Esophagus muscularis mucosa (tissue), 4 donors: ENCODE measurements at regions not wholly inside any gene's neighbourhood (a gene's known extent, or its start where the extent isn't known, plus 50 kb on each side); places are given as distances from the start of the nearest gene placed in this dataset.

Experiments used
- EP300 ChIP-seq: sonication (generic); formaldehyde crosslinking; IDR thresholded peaks from one replicate; pipeline ENCODE4 v1.6.1; 2017; ENCODE audit warnings: antibody characterized with exemption
- POLR2A ChIP-seq: fragments of 450-650 bp; IDR thresholded peaks from one replicate; pipeline ENCODE4 v1.6.1; 2017; ENCODE audit warnings: antibody characterized with exemption, moderate library complexity, mild to moderate bottlenecking, low read depth
- POLR2AphosphoS5 ChIP-seq, 2 donors: sonication (generic); formaldehyde crosslinking; IDR thresholded peaks; one replicate each; pipeline ENCODE4 v1.6.1; 2017; ENCODE audit warnings: antibody characterized with exemption in 2 of 2
- TF ChIP-seq, protein P1 (sequence below), 3 experiments: fragments of 200-600 bp in 2 of 3; fragments of 450-650 bp in 1 of 3; sonication (generic) in 2 of 3; IDR thresholded peaks; one replicate each; pipeline ENCODE4 v1.5.1; 2017 to 2019; ENCODE audit warnings: antibody characterized with exemption in 3 of 3, mild to moderate bottlenecking in 2 of 3, moderate library complexity in 1 of 3

DNA sequence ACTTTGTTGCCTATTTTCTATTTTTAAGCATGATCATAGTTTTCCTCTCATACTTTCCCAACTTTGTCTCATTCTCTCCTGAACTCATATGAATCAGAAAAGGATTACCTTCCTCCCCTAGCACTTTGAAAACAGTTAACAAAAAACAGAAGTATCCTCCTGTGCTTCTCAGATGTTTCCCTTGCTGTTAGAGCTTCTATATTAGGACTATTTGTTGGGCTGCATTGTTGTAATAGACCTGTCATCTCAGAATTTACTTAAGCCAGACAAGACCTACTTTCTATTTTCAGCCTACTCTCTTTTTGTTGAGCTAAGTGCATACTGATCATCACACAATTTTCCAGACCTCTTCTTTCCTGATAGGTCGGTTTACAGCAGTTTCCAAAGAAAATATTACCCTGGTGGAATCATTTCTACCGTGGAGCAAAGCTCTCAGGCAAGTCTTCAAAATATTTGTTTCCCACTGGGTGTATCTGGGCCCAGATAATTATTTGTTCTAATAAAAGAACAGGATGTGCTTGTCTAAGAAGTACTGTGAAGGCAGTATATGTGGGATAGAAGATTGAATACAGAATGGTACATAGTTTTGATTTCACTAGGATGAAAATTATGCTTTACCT, 411.9 kb upstream of the KLF6 start:
- TF ChIP-seq, protein P1, sequence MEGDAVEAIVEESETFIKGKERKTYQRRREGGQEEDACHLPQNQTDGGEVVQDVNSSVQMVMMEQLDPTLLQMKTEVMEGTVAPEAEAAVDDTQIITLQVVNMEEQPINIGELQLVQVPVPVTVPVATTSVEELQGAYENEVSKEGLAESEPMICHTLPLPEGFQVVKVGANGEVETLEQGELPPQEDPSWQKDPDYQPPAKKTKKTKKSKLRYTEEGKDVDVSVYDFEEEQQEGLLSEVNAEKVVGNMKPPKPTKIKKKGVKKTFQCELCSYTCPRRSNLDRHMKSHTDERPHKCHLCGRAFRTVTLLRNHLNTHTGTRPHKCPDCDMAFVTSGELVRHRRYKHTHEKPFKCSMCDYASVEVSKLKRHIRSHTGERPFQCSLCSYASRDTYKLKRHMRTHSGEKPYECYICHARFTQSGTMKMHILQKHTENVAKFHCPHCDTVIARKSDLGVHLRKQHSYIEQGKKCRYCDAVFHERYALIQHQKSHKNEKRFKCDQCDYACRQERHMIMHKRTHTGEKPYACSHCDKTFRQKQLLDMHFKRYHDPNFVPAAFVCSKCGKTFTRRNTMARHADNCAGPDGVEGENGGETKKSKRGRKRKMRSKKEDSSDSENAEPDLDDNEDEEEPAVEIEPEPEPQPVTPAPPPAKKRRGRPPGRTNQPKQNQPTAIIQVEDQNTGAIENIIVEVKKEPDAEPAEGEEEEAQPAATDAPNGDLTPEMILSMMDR (IDR thresholded peaks at IDR 0.05): no peak
- TF ChIP-seq POLR2AphosphoS5 (IDR thresholded peaks at IDR 0.05) (peak; percentile 5 to 76), POLR2A (no peak), EP300 (no peak)
